22Rv1 (cell line): ENCODE measurements at regions not wholly inside any gene's neighbourhood (a gene's known extent, or its start where the extent isn't known, plus 50 kb on each side); places are given as distances from the start of the nearest gene placed in this dataset.

Experiments
- ZFX ChIP-seq: fragments of 450-650 bp; IDR thresholded peaks from 2 replicates; pipeline ENCODE4 v1.6.1; 2017; ENCODE audit warnings: antibody characterized with exemption, borderline replicate concordance
- TF ChIP-seq, protein P1 (sequence below): fragments of 450-650 bp; IDR thresholded peaks from 2 replicates; pipeline ENCODE4 v1.5.1; 2017; ENCODE audit warnings: mild to moderate bottlenecking

DNA sequence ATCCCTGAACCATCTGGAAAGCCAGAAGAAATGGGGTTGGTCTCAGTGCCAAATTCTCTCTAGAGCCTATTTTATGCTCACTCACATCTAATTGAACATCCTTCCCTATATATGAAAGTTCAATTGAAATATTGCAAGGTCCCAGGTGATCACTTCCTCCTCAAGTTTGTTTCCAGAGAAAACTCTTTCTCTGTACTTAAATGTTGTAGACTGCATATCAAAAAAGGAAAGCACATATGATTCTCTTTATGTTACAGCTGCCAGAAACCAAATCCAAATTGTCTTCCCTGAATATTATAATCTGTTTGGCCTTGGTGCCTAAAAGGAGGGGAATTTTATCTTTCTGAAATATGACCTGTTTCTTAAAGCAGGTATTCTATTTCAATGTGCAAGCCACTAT lies 93.3 kb downstream of the SHOX2 start:
- TF ChIP-seq, protein P1, sequence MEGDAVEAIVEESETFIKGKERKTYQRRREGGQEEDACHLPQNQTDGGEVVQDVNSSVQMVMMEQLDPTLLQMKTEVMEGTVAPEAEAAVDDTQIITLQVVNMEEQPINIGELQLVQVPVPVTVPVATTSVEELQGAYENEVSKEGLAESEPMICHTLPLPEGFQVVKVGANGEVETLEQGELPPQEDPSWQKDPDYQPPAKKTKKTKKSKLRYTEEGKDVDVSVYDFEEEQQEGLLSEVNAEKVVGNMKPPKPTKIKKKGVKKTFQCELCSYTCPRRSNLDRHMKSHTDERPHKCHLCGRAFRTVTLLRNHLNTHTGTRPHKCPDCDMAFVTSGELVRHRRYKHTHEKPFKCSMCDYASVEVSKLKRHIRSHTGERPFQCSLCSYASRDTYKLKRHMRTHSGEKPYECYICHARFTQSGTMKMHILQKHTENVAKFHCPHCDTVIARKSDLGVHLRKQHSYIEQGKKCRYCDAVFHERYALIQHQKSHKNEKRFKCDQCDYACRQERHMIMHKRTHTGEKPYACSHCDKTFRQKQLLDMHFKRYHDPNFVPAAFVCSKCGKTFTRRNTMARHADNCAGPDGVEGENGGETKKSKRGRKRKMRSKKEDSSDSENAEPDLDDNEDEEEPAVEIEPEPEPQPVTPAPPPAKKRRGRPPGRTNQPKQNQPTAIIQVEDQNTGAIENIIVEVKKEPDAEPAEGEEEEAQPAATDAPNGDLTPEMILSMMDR = no peak
- no peak for TF ChIP-seq ZFX
